GM12878 (cell line): ENCODE measurements at regions not wholly inside any gene's neighbourhood (a gene's known extent, or its start where the extent isn't known, plus 50 kb on each side); places are given as distances from the start of the nearest gene placed in this dataset.
A peak's percentile ranks its signal among the peaks of the same experiment; 100 is the strongest.

ENCODE experiments used
- ATAC-seq: fragments of 200-7000 bp; cut with Tn5 transposase; 3 replicates; pipeline ENCODE4 v1.9.1; 2020; ENCODE audit warnings: mild to moderate bottlenecking, moderate library complexity
- BruUV-seq: library from RNA; stranded (reverse); fragments of 400-500 nt; replicated peaks from 2 replicates; lab custom pipeline; 2021; lab: Mats Ljungman, UMichigan
- CTCF ChIA-PET: fragments of 300-600 bp; sonication (Branson Sonifier 250); formaldehyde crosslinking; extraction: SDS; loops from one replicate; lab custom pipeline; 2021; ENCODE audit warnings: inconsistent platforms; lab: Yijun Ruan, JAX
- POLR2A ChIA-PET: fragments of 350-600 bp; formaldehyde crosslinking; extraction: SDS; loops from one replicate; lab custom pipeline; 2021; ENCODE audit warnings: inconsistent platforms; lab: Charles Lee
- RAD21 ChIA-PET: fragments of 300-600 bp; sonication (Branson Sonifier 250); formaldehyde crosslinking; loops from one replicate; lab custom pipeline; 2023; ENCODE audit warnings: antibody characterized with exemption; ENCODE audit not compliant: unreplicated experiment; lab: Charles Lee
- SMC1A ChIA-PET: fragments of 300-600 bp; sonication (Branson Sonifier 250); formaldehyde crosslinking; loops from one replicate; lab custom pipeline; 2023; ENCODE audit not compliant: unreplicated experiment, uncharacterized antibody; lab: Charles Lee
- DNase-seq: peaks from one replicate; pipeline ENCODE4 v3.0.0-alpha.2; 2011; ENCODE audit warnings: low read depth, low spot score
- FAIRE-seq: peaks from 3 replicates; lab custom pipeline; 2011; peaks lifted over from hg19 to GRCh38; lab: Jason Lieb, UNC
- H2AFZ ChIP-seq: 2 replicates; pipeline ENCODE4 v1.6.0; 2011; ENCODE audit warnings: low read depth, low read length, control low read depth; ENCODE audit not compliant: control insufficient read depth
- H3K27ac ChIP-seq: 2 replicates; pipeline ENCODE4 v1.5.1; 2011; ENCODE audit warnings: control low read depth; ENCODE audit not compliant: control insufficient read depth, insufficient read depth
- H3K27me3 ChIP-seq, 2 experiments: replicated peaks in 1 of 2; 2 replicates each; pipeline versions ENCODE4 v1.6.0 to v1.6.1; 2011; ENCODE audit warnings: low read length in 1 of 2; ENCODE audit not compliant: control insufficient read depth in 2 of 2, insufficient read depth in 2 of 2
- H3K36me3 ChIP-seq, 2 experiments: 2 replicates each; pipeline ENCODE4 v1.5.1; 2011; ENCODE audit warnings: low read length in 1 of 2; ENCODE audit not compliant: control insufficient read depth in 2 of 2, insufficient read depth in 2 of 2
- H3K4me1 ChIP-seq: 2 replicates; pipeline ENCODE4 v1.6.1; 2011; ENCODE audit warnings: mild to moderate bottlenecking, low read length, moderate library complexity, mixed read lengths; ENCODE audit not compliant: control insufficient read depth, insufficient read depth
- H3K4me2 ChIP-seq: 2 replicates; pipeline ENCODE4 v1.6.0; 2011; ENCODE audit warnings: control low read depth; ENCODE audit not compliant: control insufficient read depth, insufficient read depth
- H3K4me3 ChIP-seq: fragments of 200-600 bp; sonication (generic); 2 replicates; pipeline ENCODE4 v1.5.1; 2016
- H3K79me2 ChIP-seq: 2 replicates; pipeline ENCODE4 v1.6.0; 2011; ENCODE audit warnings: low read length; ENCODE audit not compliant: control insufficient read depth, insufficient read depth
- H3K9ac ChIP-seq: 2 replicates; pipeline ENCODE4 v1.8.0; 2011; ENCODE audit warnings: low read length, control low read depth, mixed read lengths; ENCODE audit not compliant: control insufficient read depth, insufficient read depth
- H3K9me3 ChIP-seq: replicated peaks from 3 replicates; pipeline ENCODE4 v1.5.1; 2011; ENCODE audit warnings: mild to moderate bottlenecking, low read length; ENCODE audit not compliant: control insufficient read depth, insufficient read depth
- H4K20me1 ChIP-seq: 2 replicates; pipeline ENCODE4 v1.6.0; 2011; ENCODE audit not compliant: control insufficient read depth, insufficient read depth
- BCL11A ChIP-seq: IDR thresholded peaks from 2 replicates; pipeline ENCODE4 v1.6.1; 2011; ENCODE audit warnings: low read depth, low read length
- CBX5 ChIP-seq: sonication (generic); IDR thresholded peaks from 2 replicates; pipeline ENCODE4 v1.6.1; 2016; ENCODE audit warnings: low read depth, moderate library complexity, mild to moderate bottlenecking, inconsistent platforms
- MXI1 ChIP-seq: fragments of 150-350 bp; IDR thresholded peaks from 2 replicates; pipeline ENCODE4 v1.6.1; 2011; ENCODE audit warnings: low read depth, mild to moderate bottlenecking, inconsistent platforms, low read length, improper control_type of control experiment
- NFYA ChIP-seq: IDR thresholded peaks from 2 replicates; pipeline ENCODE4 v1.6.1; 2011; ENCODE audit warnings: low read depth, mild to moderate bottlenecking, low read length, improper control_type of control experiment, borderline replicate concordance
- NR2C2 ChIP-seq: IDR thresholded peaks from 2 replicates; pipeline ENCODE4 v1.6.1; 2011; ENCODE audit warnings: borderline replicate concordance, low read depth; ENCODE audit not compliant: control insufficient read depth, insufficient read length
- POLR2AphosphoS2 ChIP-seq: IDR thresholded peaks from 2 replicates; pipeline ENCODE4 v1.6.1; 2011; ENCODE audit warnings: low read depth, mild to moderate bottlenecking, low read length, improper control_type of control experiment, moderate library complexity
- USF1 ChIP-seq: IDR thresholded peaks from 2 replicates; pipeline ENCODE4 v1.6.1; 2011; ENCODE audit warnings: borderline replicate concordance, low read depth, mild to moderate bottlenecking, moderate library complexity, mixed read lengths, low read length; ENCODE audit not compliant: insufficient read depth; ENCODE audit errors: extremely low read length
- ZNF24 ChIP-seq: fragments of 450-650 bp; IDR thresholded peaks from 2 replicates; pipeline ENCODE4 v1.6.1; 2017; ENCODE audit warnings: antibody characterized with exemption, mild to moderate bottlenecking
- ZNF274 ChIP-seq: IDR thresholded peaks from one replicate; pipeline ENCODE4 v1.8.0; 2011; ENCODE audit not compliant: insufficient read length, insufficient read depth
- WGBS: methylation state at CpG from one replicate; pipeline ENCODE4 v1.1.6; 2016; ENCODE audit warnings: low lambda C conversion rate; ENCODE audit not compliant: insufficient replicate concordance, insufficient coverage; ENCODE audit errors: missing lambda C conversion rate; 5-methylcytosine and 5-hydroxymethylcytosine counted together
- in situ Hi-C: fragments of 300-500 bp; cut with MboI; formaldehyde crosslinking; loops from 9 replicates; pipeline ENCODE4 v1.14.3; 2018; ENCODE audit warnings: mixed read lengths
- intact Hi-C: fragments of 100-400 bp; cut with micrococcal nuclease; formaldehyde crosslinking; loops from one replicate; pipeline ENCODE4 v1.14.2; 2022; ENCODE audit not compliant: unreplicated experiment
- TF ChIP-seq, protein P1 (sequence below): IDR thresholded peaks from 2 replicates; pipeline ENCODE4 v1.6.1; 2012; ENCODE audit warnings: improper control_type of control experiment, low read depth, low read length; ENCODE audit not compliant: insufficient replicate concordance
- TF ChIP-seq, protein P2 (sequence below): fragments of 450-650 bp; conservative IDR thresholded peaks from 2 replicates; pipeline ENCODE4 v1.6.1; 2017; ENCODE audit warnings: mild to moderate bottlenecking, moderate library complexity
- TF ChIP-seq, protein P3 (sequence below): IDR thresholded peaks from 2 replicates; pipeline ENCODE4 v1.6.1; 2012; ENCODE audit warnings: low read depth, low read length, improper control_type of control experiment

GRCh38 chrX:79259073-79259689, 108.0 kb downstream of the ITM2A start (continued):
- TF ChIP-seq, protein P1, sequence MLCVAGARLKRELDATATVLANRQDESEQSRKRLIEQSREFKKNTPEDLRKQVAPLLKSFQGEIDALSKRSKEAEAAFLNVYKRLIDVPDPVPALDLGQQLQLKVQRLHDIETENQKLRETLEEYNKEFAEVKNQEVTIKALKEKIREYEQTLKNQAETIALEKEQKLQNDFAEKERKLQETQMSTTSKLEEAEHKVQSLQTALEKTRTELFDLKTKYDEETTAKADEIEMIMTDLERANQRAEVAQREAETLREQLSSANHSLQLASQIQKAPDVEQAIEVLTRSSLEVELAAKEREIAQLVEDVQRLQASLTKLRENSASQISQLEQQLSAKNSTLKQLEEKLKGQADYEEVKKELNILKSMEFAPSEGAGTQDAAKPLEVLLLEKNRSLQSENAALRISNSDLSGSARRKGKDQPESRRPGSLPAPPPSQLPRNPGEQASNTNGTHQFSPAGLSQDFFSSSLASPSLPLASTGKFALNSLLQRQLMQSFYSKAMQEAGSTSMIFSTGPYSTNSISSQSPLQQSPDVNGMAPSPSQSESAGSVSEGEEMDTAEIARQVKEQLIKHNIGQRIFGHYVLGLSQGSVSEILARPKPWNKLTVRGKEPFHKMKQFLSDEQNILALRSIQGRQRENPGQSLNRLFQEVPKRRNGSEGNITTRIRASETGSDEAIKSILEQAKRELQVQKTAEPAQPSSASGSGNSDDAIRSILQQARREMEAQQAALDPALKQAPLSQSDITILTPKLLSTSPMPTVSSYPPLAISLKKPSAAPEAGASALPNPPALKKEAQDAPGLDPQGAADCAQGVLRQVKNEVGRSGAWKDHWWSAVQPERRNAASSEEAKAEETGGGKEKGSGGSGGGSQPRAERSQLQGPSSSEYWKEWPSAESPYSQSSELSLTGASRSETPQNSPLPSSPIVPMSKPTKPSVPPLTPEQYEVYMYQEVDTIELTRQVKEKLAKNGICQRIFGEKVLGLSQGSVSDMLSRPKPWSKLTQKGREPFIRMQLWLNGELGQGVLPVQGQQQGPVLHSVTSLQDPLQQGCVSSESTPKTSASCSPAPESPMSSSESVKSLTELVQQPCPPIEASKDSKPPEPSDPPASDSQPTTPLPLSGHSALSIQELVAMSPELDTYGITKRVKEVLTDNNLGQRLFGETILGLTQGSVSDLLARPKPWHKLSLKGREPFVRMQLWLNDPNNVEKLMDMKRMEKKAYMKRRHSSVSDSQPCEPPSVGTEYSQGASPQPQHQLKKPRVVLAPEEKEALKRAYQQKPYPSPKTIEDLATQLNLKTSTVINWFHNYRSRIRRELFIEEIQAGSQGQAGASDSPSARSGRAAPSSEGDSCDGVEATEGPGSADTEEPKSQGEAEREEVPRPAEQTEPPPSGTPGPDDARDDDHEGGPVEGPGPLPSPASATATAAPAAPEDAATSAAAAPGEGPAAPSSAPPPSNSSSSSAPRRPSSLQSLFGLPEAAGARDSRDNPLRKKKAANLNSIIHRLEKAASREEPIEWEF, result peak; percentile 83

- Histone ChIP-seq H3K4me3 (no peak overlapping the region), H3K27ac (no peak overlapping the region), H3K9ac (no peak overlapping the region), H4K20me1 (no peaks in the 10 kb centered on the region), H3K4me2 (no peak overlapping the region), H3K79me2 (no peaks in the 10 kb centered on the region), H2AFZ (no peak overlapping the region), H3K36me3 (no peaks in the 10 kb centered on the region), H3K9me3 (no peaks in the 10 kb centered on the region; the same call in 2 of the 3 replicates), H3K27me3 (no peaks in the 10 kb centered on the region), H3K4me1 (no peaks in the 10 kb centered on the region)
- ATAC-seq, result no peak
- SMC1A ChIA-PET, result no interaction called here
- no peak for FAIRE-seq
- intact Hi-C loops (no loop called here), in situ Hi-C loops (no loop called here)
- 35% methylated on average over 2 of the region's 2 CpGs for WGBS
- no peak for DNase-seq
- CTCF ChIA-PET, result interaction anchor here (1.4 kb wide), 1 partner anchor 23 kb away, joined by 3 read pairs; no protein-coding TSS in a partner anchor
- POLR2A ChIA-PET, result no interaction called here
- RAD21 ChIA-PET, result no interaction called here
- no TSS peak for BruUV-seq
- TF ChIP-seq ZNF274, result no peak
- TF ChIP-seq, protein P2, sequence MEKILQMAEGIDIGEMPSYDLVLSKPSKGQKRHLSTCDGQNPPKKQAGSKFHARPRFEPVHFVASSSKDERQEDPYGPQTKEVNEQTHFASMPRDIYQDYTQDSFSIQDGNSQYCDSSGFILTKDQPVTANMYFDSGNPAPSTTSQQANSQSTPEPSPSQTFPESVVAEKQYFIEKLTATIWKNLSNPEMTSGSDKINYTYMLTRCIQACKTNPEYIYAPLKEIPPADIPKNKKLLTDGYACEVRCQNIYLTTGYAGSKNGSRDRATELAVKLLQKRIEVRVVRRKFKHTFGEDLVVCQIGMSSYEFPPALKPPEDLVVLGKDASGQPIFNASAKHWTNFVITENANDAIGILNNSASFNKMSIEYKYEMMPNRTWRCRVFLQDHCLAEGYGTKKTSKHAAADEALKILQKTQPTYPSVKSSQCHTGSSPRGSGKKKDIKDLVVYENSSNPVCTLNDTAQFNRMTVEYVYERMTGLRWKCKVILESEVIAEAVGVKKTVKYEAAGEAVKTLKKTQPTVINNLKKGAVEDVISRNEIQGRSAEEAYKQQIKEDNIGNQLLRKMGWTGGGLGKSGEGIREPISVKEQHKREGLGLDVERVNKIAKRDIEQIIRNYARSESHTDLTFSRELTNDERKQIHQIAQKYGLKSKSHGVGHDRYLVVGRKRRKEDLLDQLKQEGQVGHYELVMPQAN, result no peak
- no peak for TF ChIP-seq USF1
- TF ChIP-seq NR2C2, result no peak
- TF ChIP-seq POLR2AphosphoS2, result no peak
- TF ChIP-seq ZNF24, result no peak
- TF ChIP-seq NFYA, result no peak
- TF ChIP-seq MXI1, result no peak
- no peak for TF ChIP-seq BCL11A
- TF ChIP-seq CBX5, result no peak
- TF ChIP-seq, protein P3, sequence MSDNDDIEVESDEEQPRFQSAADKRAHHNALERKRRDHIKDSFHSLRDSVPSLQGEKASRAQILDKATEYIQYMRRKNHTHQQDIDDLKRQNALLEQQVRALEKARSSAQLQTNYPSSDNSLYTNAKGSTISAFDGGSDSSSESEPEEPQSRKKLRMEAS, result no peak
Measured at GRCh38 chrX:79243691-79244090, 99.2 kb downstream of the GPR174 start.
